HL-60 (cell line): ENCODE measurements at regions not wholly inside any gene's neighbourhood (a gene's known extent, or its start where the extent isn't known, plus 50 kb on each side); places are given as distances from the start of the nearest gene placed in this dataset.

Source experiments
- GABPA ChIP-seq: IDR thresholded peaks from 2 replicates; pipeline ENCODE4 v1.6.1; 2012; ENCODE audit warnings: low read depth
- POLR2AphosphoS5 ChIP-seq: IDR thresholded peaks from 2 replicates; pipeline ENCODE4 v1.6.1; 2012; ENCODE audit warnings: low read depth
- SPI1 ChIP-seq: IDR thresholded peaks from 2 replicates; pipeline ENCODE4 v1.6.1; 2012; ENCODE audit warnings: low read depth, mild to moderate bottlenecking, borderline replicate concordance
- TF ChIP-seq, protein P1 (sequence below): IDR thresholded peaks from one replicate; pipeline ENCODE4 v1.5.1; 2011; ENCODE audit warnings: low read length, control low read depth, inconsistent platforms; ENCODE audit not compliant: insufficient read depth
- TF ChIP-seq, protein P2 (sequence below): IDR thresholded peaks from 2 replicates; pipeline ENCODE4 v1.6.1; 2012; ENCODE audit warnings: low read depth; ENCODE audit not compliant: insufficient replicate concordance

- TF ChIP-seq, protein P1, sequence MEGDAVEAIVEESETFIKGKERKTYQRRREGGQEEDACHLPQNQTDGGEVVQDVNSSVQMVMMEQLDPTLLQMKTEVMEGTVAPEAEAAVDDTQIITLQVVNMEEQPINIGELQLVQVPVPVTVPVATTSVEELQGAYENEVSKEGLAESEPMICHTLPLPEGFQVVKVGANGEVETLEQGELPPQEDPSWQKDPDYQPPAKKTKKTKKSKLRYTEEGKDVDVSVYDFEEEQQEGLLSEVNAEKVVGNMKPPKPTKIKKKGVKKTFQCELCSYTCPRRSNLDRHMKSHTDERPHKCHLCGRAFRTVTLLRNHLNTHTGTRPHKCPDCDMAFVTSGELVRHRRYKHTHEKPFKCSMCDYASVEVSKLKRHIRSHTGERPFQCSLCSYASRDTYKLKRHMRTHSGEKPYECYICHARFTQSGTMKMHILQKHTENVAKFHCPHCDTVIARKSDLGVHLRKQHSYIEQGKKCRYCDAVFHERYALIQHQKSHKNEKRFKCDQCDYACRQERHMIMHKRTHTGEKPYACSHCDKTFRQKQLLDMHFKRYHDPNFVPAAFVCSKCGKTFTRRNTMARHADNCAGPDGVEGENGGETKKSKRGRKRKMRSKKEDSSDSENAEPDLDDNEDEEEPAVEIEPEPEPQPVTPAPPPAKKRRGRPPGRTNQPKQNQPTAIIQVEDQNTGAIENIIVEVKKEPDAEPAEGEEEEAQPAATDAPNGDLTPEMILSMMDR: peak; percentile 2
- TF ChIP-seq POLR2AphosphoS5 (no peak), GABPA (no peak), SPI1 (no peak)
- TF ChIP-seq, protein P2, sequence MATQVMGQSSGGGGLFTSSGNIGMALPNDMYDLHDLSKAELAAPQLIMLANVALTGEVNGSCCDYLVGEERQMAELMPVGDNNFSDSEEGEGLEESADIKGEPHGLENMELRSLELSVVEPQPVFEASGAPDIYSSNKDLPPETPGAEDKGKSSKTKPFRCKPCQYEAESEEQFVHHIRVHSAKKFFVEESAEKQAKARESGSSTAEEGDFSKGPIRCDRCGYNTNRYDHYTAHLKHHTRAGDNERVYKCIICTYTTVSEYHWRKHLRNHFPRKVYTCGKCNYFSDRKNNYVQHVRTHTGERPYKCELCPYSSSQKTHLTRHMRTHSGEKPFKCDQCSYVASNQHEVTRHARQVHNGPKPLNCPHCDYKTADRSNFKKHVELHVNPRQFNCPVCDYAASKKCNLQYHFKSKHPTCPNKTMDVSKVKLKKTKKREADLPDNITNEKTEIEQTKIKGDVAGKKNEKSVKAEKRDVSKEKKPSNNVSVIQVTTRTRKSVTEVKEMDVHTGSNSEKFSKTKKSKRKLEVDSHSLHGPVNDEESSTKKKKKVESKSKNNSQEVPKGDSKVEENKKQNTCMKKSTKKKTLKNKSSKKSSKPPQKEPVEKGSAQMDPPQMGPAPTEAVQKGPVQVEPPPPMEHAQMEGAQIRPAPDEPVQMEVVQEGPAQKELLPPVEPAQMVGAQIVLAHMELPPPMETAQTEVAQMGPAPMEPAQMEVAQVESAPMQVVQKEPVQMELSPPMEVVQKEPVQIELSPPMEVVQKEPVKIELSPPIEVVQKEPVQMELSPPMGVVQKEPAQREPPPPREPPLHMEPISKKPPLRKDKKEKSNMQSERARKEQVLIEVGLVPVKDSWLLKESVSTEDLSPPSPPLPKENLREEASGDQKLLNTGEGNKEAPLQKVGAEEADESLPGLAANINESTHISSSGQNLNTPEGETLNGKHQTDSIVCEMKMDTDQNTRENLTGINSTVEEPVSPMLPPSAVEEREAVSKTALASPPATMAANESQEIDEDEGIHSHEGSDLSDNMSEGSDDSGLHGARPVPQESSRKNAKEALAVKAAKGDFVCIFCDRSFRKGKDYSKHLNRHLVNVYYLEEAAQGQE: no peak
Measured at GRCh38 chr3:153970741-153971347, 150.3 kb upstream of the ARHGEF26 start.
